GM18499 (cell line): ENCODE measurements at regions not wholly inside any gene's neighbourhood (a gene's known extent, or its start where the extent isn't known, plus 50 kb on each side); places are given as distances from the start of the nearest gene placed in this dataset.

Experiments
- ATAC-seq: cut with Tn5 transposase; IDR thresholded peaks from one replicate; pipeline ENCODE4 v1.9.1; 2021; ENCODE audit warnings: moderate number of reproducible peaks; ENCODE audit not compliant: insufficient read depth, unreplicated experiment

DNA sequence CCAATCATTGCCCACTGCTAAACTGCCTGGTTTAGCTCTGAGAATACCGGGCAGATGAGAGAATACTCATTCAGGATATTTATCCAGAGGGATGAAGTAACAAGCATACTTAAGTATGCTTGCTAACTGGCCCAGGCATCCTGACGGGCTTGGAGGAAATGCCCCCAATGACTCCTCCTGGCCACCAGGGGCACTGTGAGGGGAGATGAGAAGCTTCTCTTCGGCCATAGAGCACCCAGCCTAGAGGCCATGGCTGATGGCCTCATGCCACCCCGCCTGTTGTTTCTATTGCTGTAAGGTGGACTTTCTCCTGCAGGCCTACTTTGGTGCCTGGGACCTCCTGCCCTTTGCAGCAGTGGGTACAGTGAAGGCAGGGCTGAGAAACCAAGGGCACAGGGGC is 134.5 kb upstream of the FSTL4 start:
- no peak for ATAC-seq

DNA sequence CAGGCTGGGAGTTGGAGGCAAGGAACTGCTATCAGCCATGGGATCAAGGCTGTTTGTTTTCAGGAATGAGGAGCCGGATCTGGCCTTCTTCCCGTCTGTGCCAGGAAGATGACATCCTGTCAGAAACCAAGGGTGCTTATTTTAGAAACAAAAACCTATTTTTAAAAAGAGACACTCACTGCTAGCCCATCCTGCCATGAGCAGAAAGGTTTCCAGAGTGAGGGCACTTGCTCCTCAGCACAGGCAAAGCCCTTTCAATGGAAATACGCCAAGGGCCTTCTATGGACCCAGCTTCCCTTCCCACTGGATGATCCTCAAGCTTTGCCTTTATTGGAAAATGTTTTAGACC is 132.6 kb upstream of the FSTL4 start:
- ATAC-seq: no peak

DNA sequence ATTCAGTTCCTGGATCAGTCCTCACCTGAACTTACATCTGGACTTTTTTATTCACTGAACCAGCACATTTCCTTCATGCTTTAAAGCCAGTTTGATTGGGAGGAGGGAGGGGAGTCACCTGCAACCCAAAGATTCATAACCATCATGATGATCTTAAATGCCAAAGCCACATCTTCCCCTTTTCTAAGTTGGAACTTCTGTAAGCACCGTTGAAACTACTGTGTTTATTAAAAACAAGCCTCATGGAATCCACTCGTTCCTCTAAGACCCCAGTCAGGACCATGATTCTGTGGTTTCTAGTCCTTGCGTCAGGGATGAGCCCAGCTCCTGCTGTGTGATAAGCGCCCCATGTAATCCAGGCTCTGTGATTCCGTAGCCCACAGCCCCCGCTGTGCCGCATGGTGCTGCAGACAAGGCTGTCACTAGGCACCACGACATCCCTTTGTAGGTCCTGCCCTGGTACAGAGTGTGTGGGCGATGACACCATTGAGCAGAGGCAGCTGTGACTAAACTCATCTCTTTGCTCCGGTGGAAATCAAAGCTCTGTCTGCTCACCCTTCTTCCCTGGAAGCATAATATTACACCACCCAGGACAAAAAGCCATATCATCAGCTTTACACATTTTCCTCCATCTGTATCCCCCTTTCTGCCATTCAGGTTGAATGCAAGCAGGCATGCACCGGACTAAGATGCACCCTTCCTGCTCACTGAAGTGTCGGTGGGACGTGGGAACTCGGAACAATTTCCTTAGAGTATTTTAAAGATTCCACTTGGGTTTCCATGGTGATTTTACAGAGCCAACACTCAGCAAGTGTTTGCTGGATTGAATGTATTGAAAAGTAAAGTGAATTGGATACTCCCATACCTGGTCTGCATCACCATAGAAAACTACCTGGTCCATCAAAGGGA is 132.0 kb upstream of the FSTL4 start:
- no peak for ATAC-seq

DNA sequence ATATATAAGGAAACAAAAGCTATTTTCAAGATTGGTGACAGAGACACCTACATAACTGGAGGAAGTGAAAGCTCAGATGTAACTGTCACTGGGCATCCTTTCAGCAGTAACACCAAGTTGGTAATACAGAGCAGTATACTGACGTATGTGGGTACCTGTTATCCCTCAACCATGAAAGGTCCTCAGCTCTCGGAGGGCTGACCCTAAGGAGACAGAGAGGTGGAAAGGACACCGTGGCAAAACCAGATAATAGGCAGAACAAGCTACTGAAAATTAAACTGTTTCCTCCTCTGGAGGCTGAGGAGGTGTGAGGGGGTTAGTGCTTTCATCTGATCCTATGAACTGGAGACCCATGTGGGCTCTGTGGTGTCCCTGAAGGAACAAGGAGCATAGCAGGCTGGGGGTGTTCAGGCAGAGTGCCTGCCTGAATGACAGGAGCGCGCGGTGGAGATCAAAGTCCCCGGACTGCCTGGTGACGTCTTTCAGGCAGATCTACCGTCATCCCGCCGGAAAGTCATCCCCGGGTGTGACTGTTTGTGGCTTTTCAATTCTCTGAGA is 130.2 kb upstream of the FSTL4 start:
- no peak for ATAC-seq

DNA sequence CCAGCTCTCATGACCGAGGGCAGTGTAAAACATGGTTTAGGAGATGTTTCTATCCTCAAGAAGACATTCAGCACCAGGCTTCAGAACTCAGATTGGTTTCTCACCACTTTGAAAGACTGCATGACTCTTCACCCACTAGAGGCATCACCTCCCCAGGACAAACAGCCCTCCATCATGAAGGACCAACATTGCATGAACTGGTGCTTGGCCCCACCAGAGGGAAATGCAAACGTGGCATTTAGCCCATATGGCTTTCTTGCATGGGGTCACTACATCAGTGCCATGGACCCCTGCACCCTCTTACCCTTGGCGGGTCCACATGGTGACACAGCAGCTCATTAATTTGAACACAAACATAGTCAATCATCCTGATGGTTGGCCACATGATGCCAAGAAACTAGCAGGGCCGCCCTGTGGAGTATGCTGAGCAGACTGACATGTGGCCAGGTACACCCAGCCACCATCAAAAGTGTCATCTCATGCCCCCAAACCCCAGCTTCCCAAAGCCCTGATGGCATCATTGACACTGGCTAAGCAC is 129.5 kb upstream of the FSTL4 start:
- no peak for ATAC-seq

DNA sequence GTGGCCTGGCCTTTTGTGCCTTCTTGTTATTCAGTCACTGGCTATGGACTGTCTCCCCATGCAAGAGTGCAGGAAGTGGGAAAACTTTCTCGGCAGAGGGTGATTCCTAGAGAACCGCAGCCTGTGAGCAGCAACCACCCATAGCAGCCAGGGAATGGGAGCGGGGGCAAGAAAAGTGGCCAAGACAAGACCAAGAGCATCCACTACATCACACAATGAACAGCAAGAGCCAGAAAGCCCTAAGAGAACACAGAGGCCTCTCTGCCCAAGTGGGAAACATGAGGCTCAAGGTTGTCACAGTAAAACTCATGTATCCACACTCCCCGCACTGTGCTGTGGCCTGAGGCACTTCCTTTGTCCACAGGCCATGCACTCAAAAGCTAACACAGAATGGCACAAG is 129.1 kb upstream of the FSTL4 start:
- no peak for ATAC-seq

DNA sequence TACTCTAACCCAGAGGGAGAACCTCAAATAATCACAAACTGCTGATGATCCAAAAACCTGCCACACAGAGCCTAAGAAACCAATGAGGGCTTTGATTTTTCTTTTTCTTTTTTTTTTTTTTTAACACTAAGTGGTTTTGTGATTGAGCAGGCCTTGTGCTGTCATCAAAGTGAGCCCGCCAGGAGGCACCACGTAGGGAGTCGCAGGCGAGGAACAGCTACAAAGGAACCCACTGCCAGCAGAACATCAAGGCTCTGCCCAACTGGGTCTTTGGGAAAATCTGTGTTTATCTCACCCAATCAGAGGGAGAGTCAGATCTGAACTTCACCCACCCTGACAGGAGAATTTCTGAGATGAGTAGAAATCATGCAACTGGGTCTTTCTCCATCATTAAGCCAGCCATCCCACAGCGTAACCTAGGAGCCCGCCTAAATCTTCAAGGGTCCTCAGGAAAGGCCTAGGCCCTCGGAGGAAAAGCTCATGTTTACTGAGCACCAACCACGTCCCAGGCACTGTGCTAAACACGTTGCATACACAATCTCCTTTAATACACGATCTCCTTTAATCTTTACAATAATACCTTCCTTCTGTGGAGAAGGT is 126.9 kb upstream of the FSTL4 start:
- ATAC-seq: no peak

DNA sequence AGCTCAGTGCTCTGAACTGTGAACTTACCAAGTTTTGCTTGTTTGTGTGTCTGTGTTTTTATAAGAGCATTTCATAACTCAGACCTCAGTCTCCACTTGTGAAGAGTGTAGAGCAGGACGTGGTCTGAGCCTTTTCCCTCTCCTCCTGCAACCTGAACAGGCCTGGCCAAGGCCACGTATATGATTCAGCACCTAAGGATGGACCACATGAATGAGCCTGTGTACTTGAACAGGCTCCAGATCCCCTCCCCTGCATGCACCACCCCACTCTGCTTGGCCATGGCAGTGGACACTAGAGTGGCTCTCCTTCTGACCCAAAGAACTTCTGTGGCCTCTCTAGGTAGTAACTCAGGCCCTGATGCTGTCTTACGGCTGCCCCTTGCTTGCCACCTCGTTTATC is 125.9 kb upstream of the FSTL4 start:
- ATAC-seq: no peak

DNA sequence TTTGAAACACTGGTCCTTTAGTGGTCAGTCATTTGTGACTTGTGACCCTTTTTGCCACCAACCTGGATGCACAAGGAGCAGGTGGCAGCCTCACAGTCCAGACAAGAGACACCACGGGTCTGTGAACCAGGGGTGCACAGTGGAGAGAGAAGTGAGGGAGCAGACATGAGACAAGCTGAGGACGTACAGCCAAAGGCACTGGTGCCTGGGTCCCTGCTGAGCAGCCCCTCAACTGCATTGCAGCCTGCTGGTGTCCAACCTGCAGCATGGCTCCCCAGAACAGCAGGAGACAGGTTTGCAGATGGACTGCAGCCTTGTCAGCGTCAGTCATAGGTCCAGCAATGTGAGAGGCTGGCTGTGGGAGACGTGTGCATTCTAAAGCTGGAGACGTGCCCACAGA is 124.2 kb upstream of the FSTL4 start:
- ATAC-seq: no peak

DNA sequence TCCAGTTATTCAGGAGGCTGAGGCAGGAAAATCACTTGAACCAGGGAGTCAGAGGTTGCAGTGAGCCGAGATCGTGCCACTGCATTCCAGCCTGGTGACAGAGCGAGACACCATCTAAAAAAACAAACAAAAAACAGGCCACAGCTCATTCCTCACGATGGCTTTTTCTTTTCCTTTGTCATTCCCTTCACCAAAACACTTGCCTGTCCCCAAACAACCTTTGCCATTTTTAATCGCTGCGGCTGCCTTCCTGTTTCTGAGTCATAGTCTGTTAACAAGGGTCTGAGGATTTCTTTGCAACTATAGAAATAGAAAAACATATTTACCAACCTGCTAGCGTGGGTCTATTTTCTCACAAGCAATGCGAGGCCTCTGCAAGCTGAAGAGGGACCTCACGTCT is 123.0 kb upstream of the FSTL4 start:
- no peak for ATAC-seq

DNA sequence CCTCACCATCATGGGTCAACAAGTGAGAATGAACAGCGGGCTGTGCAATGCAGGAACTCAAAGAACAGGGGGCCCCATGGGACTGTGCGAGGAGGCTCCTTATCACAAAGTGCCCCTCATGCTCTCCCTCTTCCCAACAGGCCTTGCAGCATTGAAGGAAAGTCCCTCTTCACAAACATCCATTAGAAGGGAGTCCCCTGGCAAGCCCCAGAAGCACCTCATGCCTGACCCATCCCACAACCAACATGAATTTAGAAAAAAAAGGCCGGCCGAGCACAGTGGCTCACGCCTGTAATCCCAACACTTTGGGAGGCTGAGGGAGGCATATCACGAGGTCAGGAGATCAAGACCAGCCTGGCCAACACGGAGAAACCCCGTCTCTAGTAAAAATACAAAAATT is 122.6 kb upstream of the FSTL4 start:
- no peak for ATAC-seq

DNA sequence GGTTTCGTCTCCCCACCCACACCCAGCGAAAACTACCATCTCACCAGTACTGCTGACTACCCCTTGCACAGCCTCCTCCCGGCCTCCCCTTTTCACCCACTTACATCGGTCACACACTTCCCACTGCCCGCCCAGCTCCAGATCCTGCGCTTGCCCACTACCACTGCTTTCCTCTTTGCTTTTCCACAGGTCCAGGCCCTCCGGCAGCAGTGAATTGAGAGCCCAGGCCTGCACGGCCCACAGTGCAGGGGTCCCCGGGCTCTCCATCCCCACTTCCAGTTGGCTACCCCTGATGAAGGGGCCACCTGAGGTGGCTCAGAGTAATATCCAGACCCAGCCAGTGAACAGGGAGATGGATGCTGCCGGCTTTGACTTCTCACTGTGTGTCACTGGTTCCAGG is 120.2 kb upstream of the FSTL4 start:
- ATAC-seq: no peak

DNA sequence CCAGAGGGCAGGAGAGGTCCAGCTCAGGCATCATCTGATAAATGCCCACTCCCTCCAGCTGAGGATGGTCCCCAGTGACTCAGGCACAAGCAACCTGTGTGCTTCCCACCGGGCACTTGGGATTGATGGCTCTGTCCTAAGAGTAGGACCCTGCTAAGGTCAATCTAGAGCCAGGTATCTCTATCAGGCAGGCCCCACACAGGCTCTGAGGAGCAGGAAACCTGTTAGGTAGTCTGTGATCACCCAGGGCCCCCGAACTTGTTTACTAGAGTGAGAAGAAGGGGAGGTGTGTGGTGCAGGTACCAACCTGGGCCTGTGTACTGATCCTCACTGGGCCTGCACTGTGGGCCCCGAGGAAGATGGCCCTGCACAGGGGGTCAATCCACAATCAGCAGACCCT is 119.6 kb upstream of the FSTL4 start:
- no peak for ATAC-seq

DNA sequence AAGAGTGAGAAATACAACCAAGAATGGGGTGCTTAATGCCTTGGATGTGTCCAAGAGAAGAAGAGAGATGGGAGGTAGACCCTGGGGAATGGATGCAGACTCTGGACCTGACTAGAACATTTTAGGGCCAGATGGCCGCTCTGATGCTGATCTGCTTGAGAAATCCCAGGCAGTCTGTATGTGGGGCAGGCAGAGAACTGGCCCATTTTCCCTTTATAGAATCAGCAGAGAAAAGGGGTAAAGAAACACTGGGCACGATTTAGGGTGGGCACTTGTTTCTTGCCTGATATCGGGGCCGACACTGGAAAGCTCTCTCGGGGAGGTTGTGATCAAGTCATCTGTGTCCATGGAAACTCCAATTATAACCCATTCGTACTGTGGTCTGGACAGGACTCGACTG is 118.5 kb upstream of the FSTL4 start:
- no peak for ATAC-seq

DNA sequence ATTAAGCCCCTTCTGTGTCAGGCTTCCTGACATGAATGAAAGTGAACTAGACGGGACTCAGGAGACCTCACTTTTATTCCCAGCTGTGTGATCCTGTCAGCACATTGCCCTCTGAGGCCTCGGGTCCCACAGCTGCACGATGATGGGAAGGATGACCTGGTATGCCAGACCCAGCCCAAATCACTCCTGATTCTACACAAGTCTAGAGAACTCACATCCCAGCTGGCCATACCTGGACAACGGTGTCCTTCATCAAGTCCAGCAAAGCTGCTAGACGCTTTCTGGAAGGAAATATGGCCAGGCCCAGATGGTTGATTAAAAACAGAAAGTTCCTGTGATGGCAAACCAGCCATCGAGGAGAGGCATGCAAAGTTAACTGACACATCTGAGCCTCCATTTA is 118.0 kb upstream of the FSTL4 start:
- ATAC-seq: no peak

DNA sequence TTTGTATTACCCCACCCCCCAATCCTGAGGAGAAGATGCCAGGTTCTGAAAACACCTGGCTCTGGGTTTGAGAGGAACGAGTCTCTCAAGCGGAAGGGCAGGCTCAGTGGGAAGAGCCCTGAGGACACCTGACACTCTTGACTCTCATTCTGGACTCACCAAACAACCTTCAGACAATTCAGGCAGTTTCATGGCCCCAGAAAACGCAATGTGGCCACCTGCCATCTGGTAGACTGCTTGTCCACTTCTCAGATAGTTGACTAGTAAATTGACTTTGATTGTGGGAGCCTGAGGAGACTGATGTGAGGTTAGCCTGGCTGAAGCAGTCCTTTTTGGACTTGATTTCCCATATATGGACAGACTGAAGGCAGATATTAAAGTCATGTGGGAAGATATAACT is 117.5 kb upstream of the FSTL4 start:
- ATAC-seq: no peak

DNA sequence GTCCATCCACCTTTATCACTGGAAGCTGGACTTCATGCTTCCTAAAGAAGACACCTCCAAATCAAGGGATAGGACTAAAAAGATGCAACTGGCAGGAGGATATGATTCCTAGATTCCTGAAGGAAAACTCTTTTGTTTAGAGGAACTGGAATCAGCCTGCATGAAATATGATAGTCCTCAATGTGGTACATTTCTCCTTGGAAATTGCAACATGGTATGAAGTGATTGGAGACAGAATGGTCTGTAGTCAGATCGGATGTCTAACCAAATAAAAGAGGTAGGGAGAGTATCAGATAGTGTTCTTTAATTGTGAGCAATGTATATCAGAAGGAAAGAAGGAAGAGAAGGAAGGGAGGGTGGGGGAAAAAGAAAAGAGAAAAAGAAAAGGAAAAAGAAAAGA is 116.1 kb upstream of the FSTL4 start:
- ATAC-seq: no peak

DNA sequence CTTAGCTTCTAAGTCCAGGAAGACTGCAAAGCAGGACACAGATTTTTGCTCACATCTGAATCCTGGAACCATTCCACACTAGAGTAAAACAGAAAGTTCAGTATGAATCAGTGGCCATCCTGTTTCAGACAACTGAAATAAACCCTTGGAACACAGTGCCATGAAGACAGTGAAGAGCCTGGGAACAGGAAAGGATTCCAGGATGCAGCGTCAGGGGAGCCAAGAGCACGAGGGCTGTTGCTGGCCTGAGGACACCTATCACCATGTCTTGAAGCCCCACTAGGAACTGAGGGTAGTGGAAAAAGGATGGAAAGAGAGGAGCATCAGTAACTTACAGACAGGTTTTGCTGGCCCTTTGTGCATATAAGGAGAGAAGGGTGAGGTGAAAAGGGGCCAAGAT is 115.3 kb upstream of the FSTL4 start:
- no peak for ATAC-seq

DNA sequence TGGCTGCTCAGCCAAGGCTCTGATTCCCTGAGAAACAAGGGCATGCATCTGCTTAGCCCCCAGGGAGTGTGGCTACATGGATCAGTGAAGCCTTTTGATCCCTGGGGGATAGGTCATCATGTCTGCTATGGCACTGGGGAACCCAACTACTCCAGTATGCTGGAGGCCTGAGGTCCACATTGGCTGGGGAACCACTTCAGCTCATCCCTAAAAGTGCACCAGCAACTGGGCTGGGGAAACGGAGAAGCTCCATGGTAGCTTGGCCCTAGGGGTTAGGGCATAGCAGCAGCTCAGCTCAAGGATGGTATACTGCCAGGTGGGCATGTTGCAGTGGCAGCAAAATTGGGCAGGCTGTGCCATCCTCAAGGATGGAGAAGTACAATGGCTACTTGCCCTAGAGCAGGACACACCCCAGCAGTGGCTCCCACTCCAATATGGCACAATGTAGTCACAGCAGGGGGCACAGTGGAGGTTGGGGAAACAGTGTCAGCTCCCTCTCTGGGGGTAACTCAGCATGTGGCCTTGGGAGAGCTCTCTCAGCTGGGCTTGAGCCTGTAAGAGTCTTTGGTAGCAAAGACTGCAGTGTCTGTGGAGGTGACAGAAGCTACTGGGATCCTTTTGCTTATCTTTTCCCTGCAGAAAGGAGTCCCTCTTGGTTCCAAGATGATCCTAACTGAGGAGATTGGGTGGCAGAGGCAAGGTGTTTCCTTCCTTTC is 111.5 kb upstream of the FSTL4 start:
- ATAC-seq: no peak

DNA sequence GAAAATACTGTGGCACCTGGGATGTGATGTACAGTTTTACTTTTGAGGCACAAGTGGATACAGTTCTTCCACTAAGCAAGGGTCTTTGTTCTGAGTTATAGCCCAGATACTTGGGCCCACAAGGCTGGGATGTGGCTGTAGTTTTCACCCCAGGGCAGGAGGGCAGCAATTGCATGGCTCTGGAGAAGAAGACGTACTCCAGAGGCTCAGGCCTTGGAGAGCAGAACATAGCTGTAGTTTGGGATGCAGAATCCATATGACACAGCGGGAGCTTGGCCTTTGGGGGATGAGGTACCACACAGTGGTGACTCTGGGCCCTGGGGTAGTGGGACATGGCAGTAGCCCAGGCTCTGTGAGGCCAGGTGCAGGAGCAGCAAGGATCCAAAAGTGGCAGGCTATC is 110.8 kb upstream of the FSTL4 start:
- no peak for ATAC-seq

DNA sequence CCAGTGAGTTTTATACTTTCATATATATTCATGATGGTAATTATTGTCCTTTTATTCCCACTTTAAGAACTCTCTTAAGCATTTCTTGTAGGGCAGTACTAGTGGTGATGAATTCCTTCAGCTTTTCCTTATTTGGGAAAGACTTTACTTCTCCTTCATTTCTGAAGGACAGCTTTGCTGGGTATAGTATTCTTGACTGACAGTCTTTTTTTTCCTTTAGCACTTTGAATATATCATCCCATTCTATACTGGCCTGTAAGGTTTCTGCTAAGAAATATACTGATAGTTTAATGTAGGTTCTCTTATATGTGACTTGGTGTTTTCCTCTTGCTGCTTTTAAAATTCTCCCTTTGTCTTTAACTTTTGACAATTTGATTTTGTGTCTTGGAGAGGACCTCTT is 109.0 kb upstream of the FSTL4 start:
- no peak for ATAC-seq
